ENCODE measurements at regions not wholly inside any gene's neighbourhood (a gene's known extent, or its start where the extent isn't known, plus 50 kb on each side); places are given as distances from the start of the nearest gene placed in this dataset.

DNA sequence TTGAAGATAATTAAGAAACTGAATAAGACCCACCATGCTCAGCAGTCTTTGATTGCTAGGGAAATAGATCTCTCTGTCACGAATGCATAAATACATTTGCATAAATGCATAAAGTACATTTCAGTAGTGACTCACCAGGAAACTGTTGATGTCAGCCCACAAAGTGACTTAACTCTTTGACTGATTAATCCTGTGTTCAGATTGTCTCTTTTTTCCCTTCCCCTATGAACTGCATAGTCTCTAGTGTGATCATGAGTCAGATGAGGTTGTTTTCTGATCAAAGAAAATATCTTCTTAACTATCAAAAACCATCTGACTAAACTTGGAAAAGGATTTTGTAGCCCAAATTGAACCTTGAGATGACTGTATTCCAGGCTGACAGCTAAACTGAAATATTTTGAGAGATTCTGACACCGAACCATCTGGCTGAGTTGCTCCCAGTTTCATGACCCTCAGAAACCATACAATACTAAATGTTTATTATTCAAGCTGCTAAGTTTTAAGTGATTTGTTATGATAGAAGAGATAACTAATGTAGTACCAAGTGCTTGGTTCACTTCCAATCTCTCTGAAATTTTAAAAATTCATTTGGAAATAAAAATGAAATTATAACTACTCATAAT, 1381.5 kb upstream of the AGA start:
- no peaks in the 10 kb centered on the region for H3K36me3 ChIP-seq
- in situ Hi-C loops (cut with MboI; ENCODE audit: low sequenced_read_pairs in 4 of 4), result no loop called here
- H3K9me3 ChIP-seq, result no peaks in the 10 kb centered on the region
- DNase-seq (no peak), ATAC-seq (no peak)
- H3K4me1 ChIP-seq, result no peaks in the 10 kb centered on the region
- TF ChIP-seq, protein P1, sequence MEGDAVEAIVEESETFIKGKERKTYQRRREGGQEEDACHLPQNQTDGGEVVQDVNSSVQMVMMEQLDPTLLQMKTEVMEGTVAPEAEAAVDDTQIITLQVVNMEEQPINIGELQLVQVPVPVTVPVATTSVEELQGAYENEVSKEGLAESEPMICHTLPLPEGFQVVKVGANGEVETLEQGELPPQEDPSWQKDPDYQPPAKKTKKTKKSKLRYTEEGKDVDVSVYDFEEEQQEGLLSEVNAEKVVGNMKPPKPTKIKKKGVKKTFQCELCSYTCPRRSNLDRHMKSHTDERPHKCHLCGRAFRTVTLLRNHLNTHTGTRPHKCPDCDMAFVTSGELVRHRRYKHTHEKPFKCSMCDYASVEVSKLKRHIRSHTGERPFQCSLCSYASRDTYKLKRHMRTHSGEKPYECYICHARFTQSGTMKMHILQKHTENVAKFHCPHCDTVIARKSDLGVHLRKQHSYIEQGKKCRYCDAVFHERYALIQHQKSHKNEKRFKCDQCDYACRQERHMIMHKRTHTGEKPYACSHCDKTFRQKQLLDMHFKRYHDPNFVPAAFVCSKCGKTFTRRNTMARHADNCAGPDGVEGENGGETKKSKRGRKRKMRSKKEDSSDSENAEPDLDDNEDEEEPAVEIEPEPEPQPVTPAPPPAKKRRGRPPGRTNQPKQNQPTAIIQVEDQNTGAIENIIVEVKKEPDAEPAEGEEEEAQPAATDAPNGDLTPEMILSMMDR (IDR thresholded peaks at IDR 0.05 in 4 of 5, conservative IDR thresholded peaks at IDR 0.05 in 1 of 5), result no peak
- TF ChIP-seq POLR2A (IDR thresholded peaks at IDR 0.05), result no peak
- no peak overlapping the region for H3K27ac ChIP-seq
- intact Hi-C loops (cut with DNase I; ENCODE audit: low total_unique reads), result no loop called here
- H3K27me3 ChIP-seq, result no peaks in the 10 kb centered on the region
- H3K4me3 ChIP-seq, result no peak overlapping the region

DNA sequence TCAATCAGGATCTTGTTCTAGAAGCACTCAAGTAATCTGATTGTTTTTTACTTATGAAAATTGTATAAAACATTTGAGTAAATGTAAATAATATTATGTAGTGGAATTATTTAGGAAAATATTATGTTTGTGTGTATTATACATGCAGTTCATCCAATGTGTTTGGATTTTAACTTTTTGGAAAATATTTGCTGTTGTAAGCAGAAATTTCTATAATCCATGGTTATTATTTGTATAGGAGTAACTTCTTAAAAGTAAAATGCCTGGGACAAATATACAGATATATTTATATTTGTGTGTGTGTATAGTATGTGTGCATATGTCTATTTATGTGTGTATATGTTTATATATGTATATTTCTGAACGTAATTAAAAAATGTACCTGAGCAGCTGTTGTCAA, 1394.6 kb upstream of the AGA start:
- no peak for ATAC-seq
- no peaks in the 10 kb centered on the region for H3K9me3 ChIP-seq
- no peaks in the 10 kb centered on the region for H3K36me3 ChIP-seq
- TF ChIP-seq POLR2A (IDR thresholded peaks at IDR 0.05), result no peak
- TF ChIP-seq, protein P1 (IDR thresholded peaks at IDR 0.05 in 4 of 5, conservative IDR thresholded peaks at IDR 0.05 in 1 of 5), result no peak
- in situ Hi-C loops (cut with MboI; ENCODE audit: low sequenced_read_pairs in 4 of 4) (no loop called here), intact Hi-C loops (cut with DNase I; ENCODE audit: low total_unique reads) (no loop called here)
- H3K27me3 ChIP-seq, result no peaks in the 10 kb centered on the region
- no peak overlapping the region for H3K27ac ChIP-seq
- no peak overlapping the region for H3K4me3 ChIP-seq
- no peaks in the 10 kb centered on the region for H3K4me1 ChIP-seq
- no peak for DNase-seq

DNA sequence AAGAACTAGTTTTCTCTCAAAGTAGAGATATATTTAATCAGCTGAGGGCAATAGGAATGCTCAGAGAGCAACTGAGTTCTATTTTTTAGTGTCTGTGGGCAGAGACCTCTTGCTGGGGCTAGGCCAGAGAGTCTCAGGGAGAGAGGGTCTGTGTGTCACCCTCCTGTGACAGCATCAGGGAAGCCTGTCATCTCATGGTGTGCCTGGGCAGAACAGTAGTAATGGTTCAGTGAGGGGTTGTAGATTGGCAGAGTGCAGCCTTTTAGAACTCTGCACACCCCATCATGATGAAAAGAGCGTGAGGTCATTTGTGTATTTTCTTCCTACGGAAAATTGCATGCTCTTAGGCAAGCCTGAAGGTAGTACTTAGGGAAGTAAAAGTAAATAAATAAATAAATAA, 1396.5 kb upstream of the AGA start:
- Histone ChIP-seq H3K4me3 (no peak overlapping the region), H3K27me3 (no peaks in the 10 kb centered on the region), H3K9me3 (no peaks in the 10 kb centered on the region), H3K4me1 (no peaks in the 10 kb centered on the region), H3K27ac (no peak overlapping the region), H3K36me3 (no peaks in the 10 kb centered on the region)
- TF ChIP-seq, protein P1 (IDR thresholded peaks at IDR 0.05 in 4 of 5, conservative IDR thresholded peaks at IDR 0.05 in 1 of 5), result no peak
- TF ChIP-seq POLR2A (IDR thresholded peaks at IDR 0.05), result no peak
- intact Hi-C loops (cut with DNase I; ENCODE audit: low total_unique reads), result no loop called here
- in situ Hi-C loops (cut with MboI; ENCODE audit: low sequenced_read_pairs in 4 of 4), result no loop called here
- ATAC-seq, result no peak
- DNase-seq, result no peak

DNA sequence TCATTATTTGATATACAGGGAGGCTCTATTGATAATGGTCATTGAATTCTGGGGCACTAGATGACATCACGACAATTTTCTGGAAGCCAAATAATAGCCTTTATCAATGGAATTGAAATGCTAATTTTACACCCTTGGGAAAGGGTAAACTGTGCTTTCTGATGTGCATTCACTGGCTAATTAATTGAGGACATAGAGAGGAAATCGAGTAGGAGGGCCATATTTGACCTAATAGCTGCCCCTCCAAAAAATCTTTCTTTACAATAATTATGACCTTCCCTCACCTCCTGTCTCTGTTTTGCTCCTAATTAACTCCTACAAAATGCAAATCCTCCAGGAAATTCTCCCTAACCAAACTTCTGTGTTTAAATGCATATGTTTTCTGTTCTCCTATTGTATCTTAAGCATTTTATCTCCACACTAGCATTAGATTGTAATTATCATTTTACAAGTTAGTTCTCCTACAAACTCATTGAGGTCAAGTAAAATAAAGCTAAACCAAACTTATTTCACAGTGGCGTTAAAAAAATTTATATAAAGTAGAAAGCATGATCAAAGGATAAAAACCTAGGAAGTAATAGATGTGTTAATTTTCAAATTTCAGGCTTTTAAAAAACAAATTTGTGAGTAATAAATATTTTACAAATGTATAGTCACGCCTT, 1414.0 kb upstream of the AGA start:
- in situ Hi-C loops (cut with MboI; ENCODE audit: low sequenced_read_pairs in 4 of 4), result no loop called here
- no peaks in the 10 kb centered on the region for H3K36me3 ChIP-seq

More for the DNA sequence above, 1414.0 kb upstream of the AGA start:
- TF ChIP-seq, protein P1 (IDR thresholded peaks at IDR 0.05 in 4 of 5, conservative IDR thresholded peaks at IDR 0.05 in 1 of 5), result no peak
- TF ChIP-seq POLR2A (IDR thresholded peaks at IDR 0.05), result no peak
- no peak overlapping the region for H3K4me3 ChIP-seq
- H3K27ac ChIP-seq, result no peak overlapping the region
- no peak for DNase-seq
- no peaks in the 10 kb centered on the region for H3K9me3 ChIP-seq
- ATAC-seq, result no peak
- intact Hi-C loops (cut with DNase I; ENCODE audit: low total_unique reads), result no loop called here
- H3K4me1 ChIP-seq, result no peaks in the 10 kb centered on the region
- no peaks in the 10 kb centered on the region for H3K27me3 ChIP-seq

All from gastrocnemius medialis (tissue), 4 donors.